HepG2 (cell line): ENCODE measurements at regions not wholly inside any gene's neighbourhood (a gene's known extent, or its start where the extent isn't known, plus 50 kb on each side); places are given as distances from the start of the nearest gene placed in this dataset.

ENCODE experiments used
- ATAC-seq: fragments of 200-7000 bp; cut with Tn5 transposase; 3 replicates; pipeline ENCODE4 v1.9.1; 2020; ENCODE audit warnings: mild to moderate bottlenecking, moderate library complexity
- BruUV-seq: library from RNA; stranded (reverse); fragments of 400-500 nt; replicated peaks from 2 replicates; lab custom pipeline; 2021; lab: Mats Ljungman, UMichigan
- CTCF ChIA-PET: fragments of 300-600 bp; formaldehyde crosslinking; extraction: SDS; loops from one replicate; lab custom pipeline; 2021; ENCODE audit warnings: low total read pairs, inconsistent platforms, low intra/inter-chr PET ratio; lab: Yijun Ruan, JAX
- POLR2A ChIA-PET: fragments of 350-600 bp; sonication (Branson Sonifier 250); formaldehyde crosslinking; loops from one replicate; lab custom pipeline; 2020; ENCODE audit warnings: antibody characterized with exemption, inconsistent platforms; lab: Yijun Ruan, JAX
- DNase-seq: peaks from one replicate; pipeline ENCODE4 v3.0.0-alpha.2; 2015; ENCODE audit warnings: low spot score
- FAIRE-seq: peaks from 3 replicates; lab custom pipeline; 2011; peaks lifted over from hg19 to GRCh38; lab: Jason Lieb, UNC
- H2AFZ ChIP-seq: one replicate; pipeline ENCODE4 v1.6.1; 2011; ENCODE audit warnings: low read length, inconsistent platforms
- H3K27ac ChIP-seq: fragments of 300-600 bp; 3 replicates; pipeline ENCODE4 v1.8.0; 2011; ENCODE audit warnings: mixed run types, mild to moderate bottlenecking, mixed read lengths, low read length, inconsistent platforms; ENCODE audit not compliant: insufficient read depth; ENCODE audit errors: extremely low read length
- H3K27me3 ChIP-seq, 2 experiments: fragments of 200-600 bp in 1 of 2; 2 replicates in 1 of 2; 3 replicates in 1 of 2; pipeline versions ENCODE4 v1.6.0 to v1.8.0; 2011; ENCODE audit warnings: low read length in 2 of 2, mild to moderate bottlenecking in 2 of 2, moderate library complexity in 2 of 2, inconsistent platforms in 1 of 2; ENCODE audit not compliant: insufficient read depth in 2 of 2, control insufficient read depth in 1 of 2
- H3K36me3 ChIP-seq, 2 experiments: fragments of 200-600 bp in 1 of 2; replicated peaks in 1 of 2; 2 replicates in 1 of 2; 3 replicates in 1 of 2; pipeline versions ENCODE4 v1.5.1 to v1.8.0; 2011; ENCODE audit warnings: low read length in 2 of 2, inconsistent platforms in 1 of 2; ENCODE audit not compliant: insufficient read depth in 2 of 2, control insufficient read depth in 1 of 2
- H3K4me1 ChIP-seq: 2 replicates; pipeline ENCODE4 v1.5.1; 2012; ENCODE audit warnings: low read length, inconsistent platforms; ENCODE audit not compliant: insufficient read depth
- H3K4me2 ChIP-seq: 2 replicates; pipeline ENCODE4 v1.6.0; 2011; ENCODE audit warnings: low read depth, low read length, inconsistent platforms
- H3K4me3 ChIP-seq, 3 experiments: fragments of 200-600 bp in 1 of 3; sonication (generic), shearing (Covaris generic) in 1 of 3; replicated peaks in 1 of 3; 2 replicates each; pipeline ENCODE4 v1.5.1; 2011 to 2016; ENCODE audit warnings: low read length in 3 of 3, inconsistent platforms in 2 of 3, low read depth in 2 of 3, mild to moderate bottlenecking in 2 of 3, control low read depth in 1 of 3, mixed read lengths in 1 of 3; ENCODE audit not compliant: insufficient read depth in 1 of 3
- H3K79me2 ChIP-seq: one replicate; pipeline ENCODE4 v1.6.1; 2011; ENCODE audit warnings: low read length, inconsistent platforms; ENCODE audit not compliant: insufficient read depth
- H3K9ac ChIP-seq: 2 replicates; pipeline ENCODE4 v1.6.0; 2011; ENCODE audit warnings: mild to moderate bottlenecking, low read depth, low read length, inconsistent platforms; ENCODE audit not compliant: insufficient read depth
- H3K9me3 ChIP-seq: 2 replicates; pipeline ENCODE4 v1.5.1; 2012; ENCODE audit warnings: mild to moderate bottlenecking, low read length
- H4K20me1 ChIP-seq: 2 replicates; pipeline ENCODE4 v1.6.0; 2011; ENCODE audit warnings: inconsistent platforms, mild to moderate bottlenecking, low read length, moderate library complexity; ENCODE audit not compliant: insufficient read depth
- NFE2L1 ChIP-seq: sonication (generic); formaldehyde crosslinking; IDR thresholded peaks from 2 replicates; pipeline ENCODE4 v1.4.0; 2020; ENCODE audit warnings: missing genetic modification reagents, mild to moderate bottlenecking, borderline replicate concordance
- RFX5 ChIP-seq: IDR thresholded peaks from 2 replicates; pipeline ENCODE4 v1.6.1; 2011; ENCODE audit warnings: low read depth, low read length, improper control_type of control experiment
- STAT5B ChIP-seq: sonication (generic); formaldehyde crosslinking; IDR thresholded peaks from 2 replicates; pipeline ENCODE4 v1.4.0; 2020; ENCODE audit warnings: missing genetic modification reagents
- ZNF10 ChIP-seq: sonication (generic); formaldehyde crosslinking; IDR thresholded peaks from 2 replicates; pipeline ENCODE4 v1.4.0; 2020; ENCODE audit warnings: mild to moderate bottlenecking, low read depth, missing genetic modification reagents, borderline replicate concordance
- ZNF180 ChIP-seq: sonication (generic); formaldehyde crosslinking; IDR thresholded peaks from 2 replicates; pipeline ENCODE4 v1.4.0; 2020; ENCODE audit warnings: low read depth, missing genetic modification reagents, borderline replicate concordance
- ZNF20 ChIP-seq: sonication (generic); formaldehyde crosslinking; IDR thresholded peaks from 2 replicates; pipeline ENCODE4 v1.4.0; 2020; ENCODE audit warnings: mild to moderate bottlenecking, moderate library complexity, missing genetic modification reagents
- ZNF34 ChIP-seq: sonication (generic); formaldehyde crosslinking; IDR thresholded peaks from 2 replicates; pipeline ENCODE4 v1.4.0; 2020; ENCODE audit warnings: mild to moderate bottlenecking, missing genetic modification reagents, borderline replicate concordance
- ZNF484 ChIP-seq: sonication (generic); formaldehyde crosslinking; IDR thresholded peaks from 2 replicates; pipeline ENCODE4 v1.5.1; 2020; ENCODE audit warnings: mild to moderate bottlenecking, low read depth, missing genetic modification reagents, borderline replicate concordance
- ZSCAN12 ChIP-seq: sonication (generic); formaldehyde crosslinking; IDR thresholded peaks from 2 replicates; pipeline ENCODE4 v1.9.0; 2021; ENCODE audit warnings: mild to moderate bottlenecking, missing genetic modification reagents
- ZSCAN21 ChIP-seq: sonication (generic); formaldehyde crosslinking; IDR thresholded peaks from 2 replicates; pipeline ENCODE4 v1.8.0; 2022; ENCODE audit warnings: mild to moderate bottlenecking, missing genetic modification reagents, moderate library complexity, borderline replicate concordance
- ZSCAN22 ChIP-seq: sonication (generic); formaldehyde crosslinking; IDR thresholded peaks from 2 replicates; pipeline ENCODE4 v1.4.0; 2020; ENCODE audit warnings: mild to moderate bottlenecking, missing genetic modification reagents
- WGBS: methylation state at CpG from one replicate; pipeline ENCODE4 v1.1.6; 2017; ENCODE audit warnings: low lambda C conversion rate; 5-methylcytosine and 5-hydroxymethylcytosine counted together
- in situ Hi-C: cut with HindIII; loops from 2 replicates; pipeline ENCODE4 v1.10.0; 2017; ENCODE audit warnings: low pct_unique_long_range_greater_than_20kb; ENCODE audit not compliant: extremely low pct_ligation_motif_present
- intact Hi-C: fragments of 100-400 bp; cut with micrococcal nuclease; formaldehyde crosslinking; loops from one replicate; pipeline ENCODE4 v1.10.0; 2022; ENCODE audit not compliant: unreplicated experiment
- TF ChIP-seq, protein P1 (sequence below): sonication (generic); formaldehyde crosslinking; IDR thresholded peaks from 2 replicates; pipeline ENCODE4 v1.4.0; 2020; ENCODE audit warnings: missing genetic modification reagents
- TF ChIP-seq, protein P2 (sequence below): sonication (generic); formaldehyde crosslinking; IDR thresholded peaks from 2 replicates; pipeline ENCODE4 v1.4.0; 2020; ENCODE audit warnings: missing genetic modification reagents
- TF ChIP-seq, protein P3 (sequence below): sonication (generic); formaldehyde crosslinking; IDR thresholded peaks from 2 replicates; pipeline ENCODE4 v1.4.0; 2020; ENCODE audit warnings: missing genetic modification reagents, borderline replicate concordance
- TF ChIP-seq, protein P4 (sequence below): sonication (generic); formaldehyde crosslinking; IDR thresholded peaks from 2 replicates; pipeline ENCODE4 v1.8.0; 2022; ENCODE audit warnings: mild to moderate bottlenecking, missing genetic modification reagents, moderate library complexity

DNA sequence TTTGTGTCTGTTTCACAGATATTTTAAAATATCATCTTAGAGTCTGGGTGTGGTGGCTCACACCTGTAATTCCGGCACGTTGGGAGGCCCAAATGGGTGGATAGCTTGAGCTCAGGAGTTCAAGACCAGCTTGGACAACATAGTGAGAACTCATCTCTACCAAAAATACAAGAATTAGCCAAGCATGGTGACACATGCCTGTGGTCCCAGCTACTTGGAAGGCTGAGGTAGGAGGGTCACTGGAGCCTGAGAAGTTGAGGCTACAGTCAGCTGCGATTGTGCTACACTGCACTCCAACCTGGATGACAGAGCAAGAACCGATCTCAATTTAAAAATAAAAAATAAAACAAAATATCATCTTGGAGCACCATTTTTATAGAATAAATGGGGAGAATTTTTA lies 1247.6 kb upstream of the MIR17HG start:
- no peak overlapping the region for H3K27ac ChIP-seq
- H3K4me1 ChIP-seq = no peaks in the 10 kb centered on the region
- H3K4me2 ChIP-seq = no peak overlapping the region
- BruUV-seq = no TSS peak
- H3K27me3 ChIP-seq = no peaks in the 10 kb centered on the region
- H3K9me3 ChIP-seq = peaks cover 58% of the 10 kb centered on the region
- no peaks in the 10 kb centered on the region for H4K20me1 ChIP-seq
- TF ChIP-seq ZNF20 (CRISPR knock-in tag) (no peak), ZNF10 (no peak), NFE2L1 (CRISPR knock-in tag) (no peak), STAT5B (no peak), ZNF180 (CRISPR knock-in tag) (no peak), RFX5 (no peak), ZNF484 (CRISPR knock-in tag) (no peak), ZNF34 (CRISPR knock-in tag) (no peak), ZSCAN22 (CRISPR knock-in tag) (no peak), ZSCAN21 (CRISPR knock-in tag) (no peak), ZSCAN12 (CRISPR knock-in tag) (no peak)
- TF ChIP-seq, protein P1, sequence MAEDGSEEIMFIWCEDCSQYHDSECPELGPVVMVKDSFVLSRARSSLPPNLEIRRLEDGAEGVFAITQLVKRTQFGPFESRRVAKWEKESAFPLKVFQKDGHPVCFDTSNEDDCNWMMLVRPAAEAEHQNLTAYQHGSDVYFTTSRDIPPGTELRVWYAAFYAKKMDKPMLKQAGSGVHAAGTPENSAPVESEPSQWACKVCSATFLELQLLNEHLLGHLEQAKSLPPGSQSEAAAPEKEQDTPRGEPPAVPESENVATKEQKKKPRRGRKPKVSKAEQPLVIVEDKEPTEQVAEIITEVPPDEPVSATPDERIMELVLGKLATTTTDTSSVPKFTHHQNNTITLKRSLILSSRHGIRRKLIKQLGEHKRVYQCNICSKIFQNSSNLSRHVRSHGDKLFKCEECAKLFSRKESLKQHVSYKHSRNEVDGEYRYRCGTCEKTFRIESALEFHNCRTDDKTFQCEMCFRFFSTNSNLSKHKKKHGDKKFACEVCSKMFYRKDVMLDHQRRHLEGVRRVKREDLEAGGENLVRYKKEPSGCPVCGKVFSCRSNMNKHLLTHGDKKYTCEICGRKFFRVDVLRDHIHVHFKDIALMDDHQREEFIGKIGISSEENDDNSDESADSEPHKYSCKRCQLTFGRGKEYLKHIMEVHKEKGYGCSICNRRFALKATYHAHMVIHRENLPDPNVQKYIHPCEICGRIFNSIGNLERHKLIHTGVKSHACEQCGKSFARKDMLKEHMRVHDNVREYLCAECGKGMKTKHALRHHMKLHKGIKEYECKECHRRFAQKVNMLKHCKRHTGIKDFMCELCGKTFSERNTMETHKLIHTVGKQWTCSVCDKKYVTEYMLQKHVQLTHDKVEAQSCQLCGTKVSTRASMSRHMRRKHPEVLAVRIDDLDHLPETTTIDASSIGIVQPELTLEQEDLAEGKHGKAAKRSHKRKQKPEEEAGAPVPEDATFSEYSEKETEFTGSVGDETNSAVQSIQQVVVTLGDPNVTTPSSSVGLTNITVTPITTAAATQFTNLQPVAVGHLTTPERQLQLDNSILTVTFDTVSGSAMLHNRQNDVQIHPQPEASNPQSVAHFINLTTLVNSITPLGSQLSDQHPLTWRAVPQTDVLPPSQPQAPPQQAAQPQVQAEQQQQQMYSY = no peak
- TF ChIP-seq, protein P2, sequence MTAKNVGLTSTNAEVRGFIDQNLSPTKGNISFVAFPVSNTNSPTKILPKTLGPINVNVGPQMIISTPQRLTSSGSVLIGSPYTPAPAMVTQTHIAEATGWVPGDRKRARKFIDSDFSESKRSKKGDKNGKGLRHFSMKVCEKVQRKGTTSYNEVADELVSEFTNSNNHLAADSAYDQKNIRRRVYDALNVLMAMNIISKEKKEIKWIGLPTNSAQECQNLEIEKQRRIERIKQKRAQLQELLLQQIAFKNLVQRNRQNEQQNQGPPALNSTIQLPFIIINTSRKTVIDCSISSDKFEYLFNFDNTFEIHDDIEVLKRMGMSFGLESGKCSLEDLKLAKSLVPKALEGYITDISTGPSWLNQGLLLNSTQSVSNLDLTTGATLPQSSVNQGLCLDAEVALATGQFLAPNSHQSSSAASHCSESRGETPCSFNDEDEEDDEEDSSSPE (CRISPR knock-in tag) = no peak
- TF ChIP-seq, protein P3, sequence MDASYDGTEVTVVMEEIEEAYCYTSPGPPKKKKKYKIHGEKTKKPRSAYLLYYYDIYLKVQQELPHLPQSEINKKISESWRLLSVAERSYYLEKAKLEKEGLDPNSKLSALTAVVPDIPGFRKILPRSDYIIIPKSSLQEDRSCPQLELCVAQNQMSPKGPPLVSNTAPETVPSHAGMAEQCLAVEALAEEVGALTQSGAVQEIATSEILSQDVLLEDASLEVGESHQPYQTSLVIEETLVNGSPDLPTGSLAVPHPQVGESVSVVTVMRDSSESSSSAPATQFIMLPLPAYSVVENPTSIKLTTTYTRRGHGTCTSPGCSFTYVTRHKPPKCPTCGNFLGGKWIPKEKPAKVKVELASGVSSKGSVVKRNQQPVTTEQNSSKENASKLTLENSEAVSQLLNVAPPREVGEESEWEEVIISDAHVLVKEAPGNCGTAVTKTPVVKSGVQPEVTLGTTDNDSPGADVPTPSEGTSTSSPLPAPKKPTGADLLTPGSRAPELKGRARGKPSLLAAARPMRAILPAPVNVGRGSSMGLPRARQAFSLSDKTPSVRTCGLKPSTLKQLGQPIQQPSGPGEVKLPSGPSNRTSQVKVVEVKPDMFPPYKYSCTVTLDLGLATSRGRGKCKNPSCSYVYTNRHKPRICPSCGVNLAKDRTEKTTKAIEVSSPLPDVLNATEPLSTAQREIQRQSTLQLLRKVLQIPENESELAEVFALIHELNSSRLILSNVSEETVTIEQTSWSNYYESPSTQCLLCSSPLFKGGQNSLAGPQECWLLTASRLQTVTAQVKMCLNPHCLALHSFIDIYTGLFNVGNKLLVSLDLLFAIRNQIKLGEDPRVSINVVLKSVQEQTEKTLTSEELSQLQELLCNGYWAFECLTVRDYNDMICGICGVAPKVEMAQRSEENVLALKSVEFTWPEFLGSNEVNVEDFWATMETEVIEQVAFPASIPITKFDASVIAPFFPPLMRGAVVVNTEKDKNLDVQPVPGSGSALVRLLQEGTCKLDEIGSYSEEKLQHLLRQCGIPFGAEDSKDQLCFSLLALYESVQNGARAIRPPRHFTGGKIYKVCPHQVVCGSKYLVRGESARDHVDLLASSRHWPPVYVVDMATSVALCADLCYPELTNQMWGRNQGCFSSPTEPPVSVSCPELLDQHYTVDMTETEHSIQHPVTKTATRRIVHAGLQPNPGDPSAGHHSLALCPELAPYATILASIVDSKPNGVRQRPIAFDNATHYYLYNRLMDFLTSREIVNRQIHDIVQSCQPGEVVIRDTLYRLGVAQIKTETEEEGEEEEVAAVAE (CRISPR knock-in tag) = no peak
- TF ChIP-seq, protein P4, sequence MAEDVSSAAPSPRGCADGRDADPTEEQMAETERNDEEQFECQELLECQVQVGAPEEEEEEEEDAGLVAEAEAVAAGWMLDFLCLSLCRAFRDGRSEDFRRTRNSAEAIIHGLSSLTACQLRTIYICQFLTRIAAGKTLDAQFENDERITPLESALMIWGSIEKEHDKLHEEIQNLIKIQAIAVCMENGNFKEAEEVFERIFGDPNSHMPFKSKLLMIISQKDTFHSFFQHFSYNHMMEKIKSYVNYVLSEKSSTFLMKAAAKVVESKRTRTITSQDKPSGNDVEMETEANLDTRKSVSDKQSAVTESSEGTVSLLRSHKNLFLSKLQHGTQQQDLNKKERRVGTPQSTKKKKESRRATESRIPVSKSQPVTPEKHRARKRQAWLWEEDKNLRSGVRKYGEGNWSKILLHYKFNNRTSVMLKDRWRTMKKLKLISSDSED (CRISPR knock-in tag) = no peak
- CTCF ChIA-PET = no interaction called here
- H3K4me3 ChIP-seq = no peak overlapping the region
- under 1% methylated on average over 4 of the region's 4 CpGs for WGBS
- no peak overlapping the region for H3K9ac ChIP-seq
- ATAC-seq (no peak), FAIRE-seq (no peak), DNase-seq (no peak)
- intact Hi-C loops = no loop called here
- H3K79me2 ChIP-seq = no peaks in the 10 kb centered on the region
- H2AFZ ChIP-seq = no peak overlapping the region
- POLR2A ChIA-PET = no interaction called here
- H3K36me3 ChIP-seq = no peaks in the 10 kb centered on the region
- in situ Hi-C loops = no loop called here
